CD4-positive, alpha-beta T cell treated with Interleukin-4 for 1 hour (primary cell): ENCODE measurements at regions not wholly inside any gene's neighbourhood (a gene's known extent, or its start where the extent isn't known, plus 50 kb on each side); places are given as distances from the start of the nearest gene placed in this dataset.

Source experiments
- DNase-seq, 2 donors: peaks; one replicate each; pipeline ENCODE4 v3.0.0-alpha.2; 2020 to 2022

DNA sequence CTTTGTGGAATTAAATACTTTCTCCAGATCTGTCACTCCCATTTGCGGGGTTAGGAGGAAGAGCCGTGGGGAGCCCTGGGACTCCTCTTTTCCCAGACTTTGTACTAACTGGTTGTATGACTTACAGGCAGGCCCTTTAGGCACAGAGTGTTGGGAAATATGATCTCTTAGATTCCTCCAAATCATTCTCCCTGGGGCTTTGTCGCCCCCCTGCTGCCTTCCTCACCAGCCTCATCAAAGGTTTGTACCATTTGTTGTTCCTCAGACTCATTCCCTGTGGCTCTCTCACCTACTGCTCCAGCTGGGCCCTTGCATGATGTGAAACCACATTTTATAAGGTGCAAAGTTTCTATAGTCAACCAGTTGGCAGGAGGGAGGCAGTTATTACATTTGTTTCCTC lies 56.4 kb downstream of the CRYGS start:
- DNase-seq: no peak

GRCh38 chr3:186487037-186487436 lies 57.1 kb downstream of the CRYGS start:
- DNase-seq: no peak

GRCh38 chr3:186483611-186484340 lies 60.4 kb downstream of the CRYGS start:
- no peak for DNase-seq

DNA sequence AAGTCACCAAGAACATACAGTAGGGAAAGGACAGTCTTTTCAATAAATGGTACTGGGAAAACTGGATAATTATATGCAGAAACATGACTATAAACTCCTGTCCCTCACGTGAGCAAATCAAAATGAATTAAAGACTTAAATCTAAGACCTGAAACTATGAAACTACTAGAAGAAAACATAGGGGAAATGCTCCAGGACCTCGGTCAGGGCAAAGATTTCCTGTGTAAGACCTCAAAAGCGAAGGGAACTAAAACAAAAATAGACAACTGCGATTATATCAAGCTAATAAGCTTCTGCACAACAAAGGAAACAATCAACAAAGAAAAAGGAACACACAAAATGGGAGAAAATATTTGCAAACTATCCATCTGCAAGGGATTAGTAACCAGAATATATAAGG lies 62.7 kb downstream of the CRYGS start:
- no peak for DNase-seq

DNA sequence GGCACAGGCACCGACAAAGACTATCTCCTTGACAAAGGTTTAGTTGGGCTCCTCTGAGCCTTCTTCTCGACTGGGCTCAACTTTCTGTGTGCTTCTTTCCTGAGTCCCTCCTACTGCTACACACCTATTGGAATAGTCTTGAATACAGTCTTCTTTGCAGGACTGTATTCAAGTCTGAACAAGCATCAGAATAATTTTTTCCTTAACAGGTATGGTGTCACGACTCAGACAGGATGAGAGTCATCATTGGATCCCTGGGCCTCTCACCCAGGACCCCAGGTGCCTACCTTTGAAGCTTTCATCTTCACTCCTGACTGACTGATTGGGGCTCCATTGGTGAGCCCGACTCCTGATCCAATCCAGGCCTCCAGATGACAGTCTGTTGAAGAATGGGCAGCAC lies 66.3 kb downstream of the CRYGS start:
- DNase-seq: no peak

GRCh38 chr3:186477033-186477432 lies 67.1 kb downstream of the CRYGS start:
- no peak for DNase-seq

DNA sequence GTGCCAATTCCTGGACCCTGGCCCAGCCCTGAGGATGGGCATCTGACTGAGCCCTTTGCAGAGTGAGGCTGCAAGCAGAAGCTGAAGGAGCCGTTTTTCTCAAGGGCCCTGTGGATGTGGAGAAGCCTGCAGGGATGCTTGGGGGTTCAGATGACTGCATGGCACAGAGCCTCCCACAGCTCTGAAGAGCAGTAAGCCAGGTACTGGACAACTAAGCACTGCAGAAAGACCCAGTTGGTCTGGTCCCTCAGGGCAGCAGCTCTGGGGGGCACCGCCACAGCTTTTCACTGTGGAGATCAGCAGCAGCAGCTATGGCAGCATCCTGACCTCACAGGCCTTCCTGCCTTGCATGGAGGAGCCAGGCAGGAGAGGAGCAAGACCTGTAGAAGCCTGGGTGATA lies 67.6 kb downstream of the CRYGS start:
- no peak for DNase-seq

DNA sequence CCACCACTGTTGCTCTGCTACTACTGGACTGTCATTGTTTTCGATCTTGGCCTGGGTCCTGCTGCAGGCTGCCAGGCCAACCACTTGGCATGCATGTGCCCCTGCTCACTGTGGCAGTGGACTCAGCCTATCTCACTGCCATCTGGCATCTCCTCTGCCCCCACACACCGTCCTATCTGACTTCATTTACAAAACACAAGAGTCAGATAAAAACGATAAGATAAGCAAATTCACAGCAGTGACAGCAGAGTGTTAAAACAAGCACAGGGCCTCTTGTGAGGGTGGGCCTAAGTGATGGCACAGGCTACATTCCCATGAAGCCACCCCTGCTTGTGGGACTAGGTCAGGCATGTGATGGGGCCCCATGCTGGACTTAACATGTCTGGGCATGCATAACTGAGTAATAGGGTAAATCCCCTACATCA lies 68.1 kb downstream of the CRYGS start:
- DNase-seq: no peak

- no peak for DNase-seq
Measured at GRCh38 chr3:186473166-186473565, 71.0 kb downstream of the CRYGS start.

DNA sequence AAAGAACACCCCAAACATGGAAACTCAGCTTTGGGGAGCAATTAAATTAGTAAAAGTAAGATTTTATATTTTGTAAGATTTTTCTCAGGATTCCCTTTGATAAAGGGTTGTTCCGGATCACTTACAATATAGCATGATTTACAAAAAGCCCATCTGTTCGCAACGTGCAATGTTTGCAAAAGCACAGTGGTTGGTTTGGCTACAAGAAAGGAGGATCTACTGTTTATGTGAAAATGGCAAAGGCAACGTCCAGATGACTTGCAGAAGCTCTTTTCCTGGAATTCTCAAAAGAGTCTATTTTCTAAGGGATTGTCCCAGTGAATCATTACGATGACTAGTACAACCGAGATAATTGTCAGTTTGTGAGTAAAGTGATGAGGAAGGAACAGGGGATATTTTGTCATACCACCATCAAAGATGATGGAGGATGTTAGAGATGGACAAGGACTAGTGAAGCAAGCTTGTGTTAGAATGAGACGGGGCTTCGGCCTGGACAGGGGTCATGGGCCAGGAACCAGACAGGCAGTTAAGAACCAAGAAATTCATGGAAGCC lies 71.6 kb downstream of the CRYGS start:
- no peak for DNase-seq

DNA sequence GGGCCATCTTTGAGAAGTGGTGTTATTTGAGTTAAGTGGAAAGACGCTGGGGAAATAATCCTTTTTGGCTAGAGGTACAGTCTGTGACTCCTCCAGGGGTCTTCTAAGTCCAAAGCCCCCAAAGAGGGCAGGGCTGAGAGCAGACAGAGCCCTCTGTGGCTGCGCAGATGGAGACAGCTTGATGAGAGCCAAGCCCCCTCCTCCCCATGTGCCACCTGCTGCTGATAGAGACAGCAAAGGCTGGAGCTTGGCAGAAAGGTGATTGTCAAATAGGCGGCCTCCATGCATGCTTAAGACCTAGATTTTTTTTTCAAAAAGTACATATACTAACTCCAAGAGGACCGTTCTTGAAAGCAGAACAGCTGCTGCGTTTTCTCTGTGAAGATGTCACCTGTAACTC lies 72.4 kb downstream of the CRYGS start:
- DNase-seq: no peak

DNA sequence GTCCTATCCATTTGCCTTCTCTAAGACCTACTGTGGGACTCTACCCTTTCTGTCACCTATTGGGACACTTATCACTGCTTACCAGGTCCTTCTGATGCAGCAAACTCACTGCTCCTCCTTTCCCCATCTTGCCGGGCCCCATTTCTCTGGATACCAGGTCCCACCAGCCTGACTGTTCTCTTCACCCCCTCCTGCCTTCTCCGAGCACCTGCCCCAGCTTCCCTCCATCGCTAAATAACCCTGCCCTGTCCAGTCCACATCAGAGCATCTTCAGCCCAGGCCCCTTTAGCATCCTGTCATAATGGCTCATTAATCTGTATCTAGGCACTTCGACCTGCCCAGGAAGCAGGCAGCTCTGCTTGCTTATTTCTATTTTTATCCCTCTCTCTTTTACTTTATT lies 74.7 kb downstream of the CRYGS start:
- DNase-seq: no peak

GRCh38 chr3:186467969-186468368 lies 76.2 kb downstream of the CRYGS start:
- no peak for DNase-seq

DNA sequence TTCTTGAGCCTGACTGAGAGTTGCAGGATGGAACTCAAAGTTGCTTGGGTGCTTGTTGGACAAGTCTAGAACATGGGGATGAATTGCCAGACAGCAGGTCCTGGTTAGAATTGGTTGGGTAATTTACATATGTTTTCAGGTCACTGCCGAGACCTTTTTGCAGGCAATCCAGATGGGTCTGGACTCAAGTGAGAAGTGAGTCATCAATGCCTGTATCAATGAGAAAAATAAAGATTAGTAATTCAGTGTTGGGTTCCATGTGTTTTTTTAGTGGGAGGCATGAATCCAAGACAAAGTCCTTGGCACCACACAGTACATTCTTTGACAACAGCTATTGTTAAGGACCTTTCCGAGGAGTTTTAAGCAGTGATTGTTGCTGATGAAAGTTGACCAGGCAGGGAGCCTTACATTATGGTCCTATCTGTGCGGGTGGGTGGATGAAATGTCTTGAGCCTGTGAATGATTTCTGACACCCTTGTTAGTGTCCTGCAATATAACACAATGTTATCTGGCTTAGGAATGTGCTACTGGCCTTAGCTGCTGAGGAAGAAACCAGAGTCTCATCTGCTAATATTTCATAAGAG lies 77.7 kb downstream of the CRYGS start:
- no peak for DNase-seq

GRCh38 chr3:186465508-186465907 lies 78.7 kb downstream of the CRYGS start:
- DNase-seq: no peak

DNA sequence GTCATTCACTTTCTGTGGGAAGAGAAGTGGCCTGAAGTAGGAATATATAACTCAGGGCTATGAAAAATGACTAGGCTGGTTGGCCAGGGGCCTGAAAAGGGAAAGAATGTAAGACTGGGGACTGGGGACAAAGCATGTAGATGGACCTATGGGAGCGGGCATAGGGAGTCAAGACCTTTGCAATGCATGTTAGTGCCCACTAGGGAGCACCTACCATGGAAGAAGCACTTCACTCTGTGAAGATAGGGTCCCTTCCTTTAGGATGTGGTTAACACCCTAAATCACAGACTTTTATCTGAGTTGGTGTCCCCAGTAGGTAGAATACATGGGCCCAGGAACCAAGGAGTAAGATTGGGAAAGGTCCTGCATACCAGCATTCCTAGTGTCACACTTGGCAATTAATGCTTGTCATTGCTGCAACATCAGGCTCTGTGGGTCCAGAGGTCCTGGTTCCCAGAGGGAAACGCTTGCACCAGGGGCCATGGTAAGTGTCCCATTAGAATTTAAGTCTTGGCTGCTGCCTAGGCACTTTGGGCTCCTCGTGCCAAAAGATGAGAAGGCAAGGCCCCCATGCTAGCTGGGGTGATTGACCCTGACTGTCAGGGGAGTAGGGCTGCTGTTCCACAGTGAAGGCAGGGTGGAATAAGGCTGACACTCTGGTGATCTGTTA lies 79.6 kb downstream of the CRYGS start:
- no peak for DNase-seq

- DNase-seq: no peak
Measured at GRCh38 chr3:186461141-186461540, 83.0 kb downstream of the CRYGS start.

DNA sequence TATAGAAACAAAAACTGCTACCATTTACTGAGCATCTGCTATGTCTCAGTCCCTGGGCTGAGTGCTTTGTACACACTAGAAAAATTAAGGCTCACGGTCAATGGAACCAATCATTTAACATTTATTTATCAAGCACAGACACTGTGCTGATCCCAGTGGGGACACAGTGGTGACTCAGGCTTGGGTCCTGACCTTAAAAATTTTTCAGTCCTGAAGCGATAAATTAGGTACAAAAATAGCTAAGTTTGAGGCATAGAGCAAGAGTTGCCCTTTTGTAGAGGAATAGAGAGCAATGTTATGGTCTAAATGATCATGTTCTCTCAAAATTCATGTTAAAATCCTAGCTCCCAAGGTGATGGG lies 85.1 kb downstream of the CRYGS start:
- DNase-seq: no peak

DNA sequence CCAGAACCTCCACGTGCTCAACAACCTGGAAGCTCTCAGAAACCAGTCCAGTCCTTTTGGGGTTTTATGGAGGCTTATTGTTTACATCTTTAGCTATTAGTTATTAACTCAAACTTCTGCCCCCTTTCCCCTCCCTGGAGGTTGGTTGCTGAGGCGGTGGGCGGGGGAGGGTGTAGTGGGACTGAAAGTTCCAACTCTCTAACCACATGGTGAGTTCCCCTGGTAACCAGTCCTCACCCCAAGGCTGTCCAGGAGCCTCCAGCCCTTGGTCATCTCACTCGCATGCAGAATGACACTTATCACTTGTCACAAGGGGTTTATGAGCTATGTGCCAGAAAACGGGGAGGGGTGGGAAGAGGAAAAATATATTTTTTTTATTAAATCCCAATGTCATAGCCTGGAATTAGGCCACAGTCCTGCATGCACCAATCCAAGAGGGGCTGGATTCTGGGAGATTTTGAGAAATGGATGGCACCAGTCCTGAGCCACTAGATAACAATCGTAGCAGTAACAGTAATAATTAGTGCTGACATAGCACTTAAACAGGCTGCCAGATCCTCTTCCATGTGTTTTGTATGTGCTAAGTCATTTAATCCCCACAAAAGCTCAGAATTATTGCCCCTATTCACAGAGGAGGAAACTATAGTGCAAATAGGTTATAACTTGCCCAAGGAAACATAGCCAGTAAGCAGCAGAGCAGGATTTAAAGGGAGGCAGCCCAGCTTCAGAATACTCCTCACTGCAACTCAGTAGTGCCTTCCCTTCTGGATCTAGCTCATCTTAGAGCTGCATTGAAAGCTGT lies 85.7 kb downstream of the CRYGS start:
- DNase-seq: no peak

DNA sequence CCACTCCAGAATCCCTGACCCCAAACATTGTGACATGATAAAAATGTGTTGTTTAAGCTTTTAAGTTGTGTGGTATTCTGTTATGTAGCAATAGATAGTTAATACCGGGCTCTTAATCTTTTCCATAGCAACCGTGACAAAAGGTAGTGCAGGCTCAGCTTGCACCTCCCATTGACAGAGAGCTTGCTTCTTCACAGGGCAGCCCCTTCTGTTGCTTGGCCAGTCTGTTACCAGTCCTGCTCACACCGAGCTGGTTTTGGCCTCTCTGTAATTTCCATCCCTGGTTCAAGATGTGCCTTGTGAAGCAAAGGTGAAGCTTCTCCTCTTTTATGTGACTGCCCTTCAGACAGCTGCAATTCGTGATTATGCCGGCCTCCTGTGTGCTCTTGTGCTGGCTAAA lies 86.9 kb downstream of the CRYGS start:
- no peak for DNase-seq

DNA sequence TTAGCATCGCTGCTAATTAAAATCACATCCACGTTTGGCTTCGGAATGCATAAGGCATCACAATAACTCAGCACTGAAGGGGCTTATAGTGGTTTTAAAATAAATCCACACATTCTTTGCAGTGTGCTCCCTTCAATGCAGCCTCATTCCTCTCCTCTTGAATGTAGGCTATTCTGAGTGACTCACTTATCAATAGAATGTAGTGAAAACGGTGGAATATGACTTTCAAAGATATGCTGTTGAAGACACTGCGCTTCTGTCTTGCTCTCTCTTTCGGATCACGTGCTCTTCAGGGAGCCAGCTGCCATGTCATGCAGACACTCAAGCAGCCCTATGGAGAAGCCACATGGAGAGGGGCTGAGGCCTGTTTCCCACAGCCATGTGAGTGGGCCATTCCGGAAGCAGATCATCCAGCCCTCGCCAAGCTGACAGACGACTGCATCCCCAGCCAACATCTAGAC lies 87.4 kb downstream of the CRYGS start:
- DNase-seq: no peak

DNA sequence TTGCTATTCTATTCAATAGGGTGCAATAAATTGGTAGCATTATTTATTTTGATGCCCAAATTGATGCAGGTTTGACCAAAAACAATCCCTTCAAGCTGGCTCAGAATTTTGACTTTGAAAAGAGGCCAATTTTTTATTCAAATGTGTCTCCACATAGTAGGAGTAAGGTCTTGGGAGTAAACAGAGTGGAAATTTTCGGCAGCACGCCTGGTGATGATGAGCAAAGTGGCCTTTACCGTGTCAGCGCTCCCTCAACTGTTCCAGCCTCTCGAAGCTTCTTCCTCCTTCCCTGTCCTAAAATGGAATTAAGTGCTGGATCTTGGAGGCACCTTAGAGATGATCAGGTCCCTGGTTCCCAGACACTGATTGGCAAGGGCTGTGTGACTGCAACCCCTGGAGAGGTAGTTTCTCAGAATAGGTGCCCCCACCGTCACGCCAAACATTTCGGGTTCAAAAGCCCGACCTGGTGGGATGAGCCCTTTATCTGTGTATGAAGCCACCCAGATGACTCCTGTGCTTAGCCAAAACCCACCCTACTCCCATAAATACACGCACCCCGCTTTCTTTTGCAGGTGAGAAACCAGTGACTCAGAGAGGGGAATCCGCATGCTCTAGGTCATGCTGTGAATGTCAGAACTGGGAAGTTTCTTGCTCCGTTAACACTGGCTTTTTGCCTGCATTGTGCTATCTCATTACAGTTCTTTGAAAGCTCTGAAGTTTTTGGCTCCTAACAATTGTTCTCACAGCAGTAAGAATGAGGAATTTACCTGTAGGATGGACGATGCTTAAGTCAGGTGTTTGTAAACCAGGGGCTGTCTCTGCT lies 89.1 kb downstream of the CRYGS start:
- no peak for DNase-seq
